ENCODE measurements at regions not wholly inside any gene's neighbourhood (a gene's known extent, or its start where the extent isn't known, plus 50 kb on each side); places are given as distances from the start of the nearest gene placed in this dataset.

DNA sequence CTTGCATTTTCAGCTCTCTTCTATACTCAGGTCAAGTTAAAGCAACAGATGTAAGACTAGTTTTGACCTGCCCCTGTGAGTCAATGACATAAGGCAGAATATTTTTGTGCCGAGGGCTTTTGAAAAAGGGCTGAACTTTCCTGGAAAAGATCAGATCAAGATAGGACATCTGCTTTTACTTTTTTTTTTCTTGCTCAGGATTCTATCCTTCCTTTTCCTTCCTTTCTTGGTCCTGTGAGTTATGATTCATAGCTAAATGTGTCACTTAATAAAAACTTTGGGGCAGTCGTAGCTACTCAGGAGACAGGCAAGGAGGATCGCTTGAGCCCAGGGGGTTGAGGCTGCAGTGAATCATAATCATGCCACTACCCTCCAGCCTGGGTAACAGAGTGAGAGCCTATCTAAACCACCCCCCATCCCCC lies 84.3 kb upstream of the BRINP1 start:
- Histone ChIP-seq H3K79me2 (ENCODE audit: insufficient read depth, low read length) (no peaks in the 10 kb centered on the region), H3K9me3 (ENCODE audit: low read depth, low read length) (no peaks in the 10 kb centered on the region), H4K20me1 (ENCODE audit: insufficient read depth, low read length) (no peaks in the 10 kb centered on the region), H3K4me3 (ENCODE audit: insufficient read depth, low read length) (no peak overlapping the region), H3K36me3 (ENCODE audit: insufficient read depth, low read length) (no peaks in the 10 kb centered on the region), H3K4me2 (ENCODE audit: insufficient read depth, low read length) (no peak overlapping the region), H3K27me3 (ENCODE audit: insufficient read depth, low read length) (no peaks in the 10 kb centered on the region), H3K4me1 (ENCODE audit: insufficient read depth, low read length) (no peaks in the 10 kb centered on the region), H3K27ac (ENCODE audit: low read depth, low read length) (no peak overlapping the region), H2AFZ (ENCODE audit: low read length) (no peak overlapping the region)
- DNase-seq (ENCODE audit: insufficient read length, low spot score, missing footprints), result peak; percentile 5
- no peak for TF ChIP-seq CTCF (IDR thresholded peaks at IDR 0.05; ENCODE audit: extremely low read depth, low read depth, low read length)

- Histone ChIP-seq H3K27ac (ENCODE audit: low read depth, low read length) (no peak overlapping the region), H4K20me1 (ENCODE audit: insufficient read depth, low read length) (no peaks in the 10 kb centered on the region), H3K27me3 (ENCODE audit: insufficient read depth, low read length) (no peaks in the 10 kb centered on the region), H3K4me3 (ENCODE audit: insufficient read depth, low read length) (no peak overlapping the region), H3K79me2 (ENCODE audit: insufficient read depth, low read length) (no peaks in the 10 kb centered on the region), H3K36me3 (ENCODE audit: insufficient read depth, low read length) (no peaks in the 10 kb centered on the region), H3K4me2 (ENCODE audit: insufficient read depth, low read length) (no peak overlapping the region), H3K4me1 (ENCODE audit: insufficient read depth, low read length) (no peaks in the 10 kb centered on the region), H2AFZ (ENCODE audit: low read length) (no peak overlapping the region), H3K9me3 (ENCODE audit: low read depth, low read length) (no peaks in the 10 kb centered on the region)
- TF ChIP-seq CTCF (IDR thresholded peaks at IDR 0.05; ENCODE audit: extremely low read depth, low read depth, low read length), result no peak
- no peak for DNase-seq (ENCODE audit: insufficient read length, low spot score, missing footprints)
Observed at GRCh38 chr9:119451426-119451825, 82.2 kb upstream of the BRINP1 start.

GRCh38 chr9:119443179-119443578 lies 73.9 kb upstream of the BRINP1 start:
- Histone ChIP-seq H3K36me3 (ENCODE audit: insufficient read depth, low read length) (no peaks in the 10 kb centered on the region), H3K4me2 (ENCODE audit: insufficient read depth, low read length) (no peak overlapping the region), H3K27me3 (ENCODE audit: insufficient read depth, low read length) (no peaks in the 10 kb centered on the region), H3K4me3 (ENCODE audit: insufficient read depth, low read length) (no peak overlapping the region), H3K4me1 (ENCODE audit: insufficient read depth, low read length) (no peaks in the 10 kb centered on the region), H2AFZ (ENCODE audit: low read length) (no peak overlapping the region), H3K27ac (ENCODE audit: low read depth, low read length) (no peak overlapping the region), H4K20me1 (ENCODE audit: insufficient read depth, low read length) (no peaks in the 10 kb centered on the region), H3K79me2 (ENCODE audit: insufficient read depth, low read length) (no peaks in the 10 kb centered on the region), H3K9me3 (ENCODE audit: low read depth, low read length) (no peaks in the 10 kb centered on the region)
- no peak for TF ChIP-seq CTCF (IDR thresholded peaks at IDR 0.05; ENCODE audit: extremely low read depth, low read depth, low read length)
- no peak for DNase-seq (ENCODE audit: insufficient read length, low spot score, missing footprints)

- no peak overlapping the region for H3K27ac ChIP-seq (ENCODE audit: low read depth, low read length)
- H4K20me1 ChIP-seq (ENCODE audit: insufficient read depth, low read length), result no peaks in the 10 kb centered on the region
- H3K27me3 ChIP-seq (ENCODE audit: insufficient read depth, low read length), result no peaks in the 10 kb centered on the region
- no peak overlapping the region for H2AFZ ChIP-seq (ENCODE audit: low read length)
- no peaks in the 10 kb centered on the region for H3K4me1 ChIP-seq (ENCODE audit: insufficient read depth, low read length)
- no peaks in the 10 kb centered on the region for H3K9me3 ChIP-seq (ENCODE audit: low read depth, low read length)
- H3K79me2 ChIP-seq (ENCODE audit: insufficient read depth, low read length), result no peaks in the 10 kb centered on the region
- H3K4me2 ChIP-seq (ENCODE audit: insufficient read depth, low read length), result no peak overlapping the region
- DNase-seq (ENCODE audit: insufficient read length, low spot score, missing footprints), result no peak
- no peak for TF ChIP-seq CTCF (IDR thresholded peaks at IDR 0.05; ENCODE audit: extremely low read depth, low read depth, low read length)
- H3K36me3 ChIP-seq (ENCODE audit: insufficient read depth, low read length), result no peaks in the 10 kb centered on the region
- H3K4me3 ChIP-seq (ENCODE audit: insufficient read depth, low read length), result no peak overlapping the region
Observed at GRCh38 chr9:119441832-119442231, 72.6 kb upstream of the BRINP1 start.

Data from osteoblast (primary cell).